ENCODE measurements at regions not wholly inside any gene's neighbourhood (a gene's known extent, or its start where the extent isn't known, plus 50 kb on each side); places are given as distances from the start of the nearest gene placed in this dataset.

GRCh38 chr3:116849261-116849688 is 139.7 kb downstream of the TUSC7 start:
- no peak for DNase-seq

- no peak for DNase-seq
Measured at GRCh38 chr3:116852803-116853202, 143.2 kb downstream of the TUSC7 start.

- DNase-seq: no peak
Measured at GRCh38 chr3:116863270-116863770, 153.7 kb downstream of the TUSC7 start.

GRCh38 chr3:116863822-116864589 is 154.4 kb downstream of the TUSC7 start:
- DNase-seq: peak; percentile 79

GRCh38 chr3:116864590-116864927 is 155.0 kb downstream of the TUSC7 start:
- no peak for DNase-seq

- no peak for DNase-seq
Measured at GRCh38 chr3:116870379-116870778, 160.8 kb downstream of the TUSC7 start.

GRCh38 chr3:116871905-116872304 is 162.3 kb downstream of the TUSC7 start:
- no peak for DNase-seq

GRCh38 chr3:116872688-116873087 is 163.1 kb downstream of the TUSC7 start:
- DNase-seq: no peak

GRCh38 chr3:116873142-116873541 is 163.6 kb downstream of the TUSC7 start:
- no peak for DNase-seq

GRCh38 chr3:116877968-116878367 is 168.4 kb downstream of the TUSC7 start:
- no peak for DNase-seq

GRCh38 chr3:116886202-116886893 is 176.8 kb downstream of the TUSC7 start:
- DNase-seq: no peak

GRCh38 chr3:116896116-116896515 is 186.5 kb downstream of the TUSC7 start:
- DNase-seq: no peak

- no peak for DNase-seq
Measured at GRCh38 chr3:116897382-116897781, 187.8 kb downstream of the TUSC7 start.

GRCh38 chr3:116899253-116899652 is 189.7 kb downstream of the TUSC7 start:
- no peak for DNase-seq

- DNase-seq: no peak
Measured at GRCh38 chr3:116905334-116905733, 195.8 kb downstream of the TUSC7 start.

GRCh38 chr3:116905794-116906193 is 196.2 kb downstream of the TUSC7 start:
- DNase-seq: no peak

- DNase-seq: no peak
Measured at GRCh38 chr3:116912116-116912515, 202.5 kb downstream of the TUSC7 start.

GRCh38 chr3:116914004-116914403 is 204.4 kb downstream of the TUSC7 start:
- DNase-seq: no peak

- DNase-seq: no peak
Measured at GRCh38 chr3:116916836-116917235, 207.3 kb downstream of the TUSC7 start.

GRCh38 chr3:116920826-116921610 is 211.4 kb downstream of the TUSC7 start:
- no peak for DNase-seq

GRCh38 chr3:116927918-116928317 is 218.3 kb downstream of the TUSC7 start:
- no peak for DNase-seq

GRCh38 chr3:116929505-116930222 is 220.1 kb downstream of the TUSC7 start:
- no peak for DNase-seq

GRCh38 chr3:116930786-116931185 is 221.2 kb downstream of the TUSC7 start:
- no peak for DNase-seq

Measured in DMS79 (cell line).